ENCODE measurements at regions not wholly inside any gene's neighbourhood (a gene's known extent, or its start where the extent isn't known, plus 50 kb on each side); places are given as distances from the start of the nearest gene placed in this dataset.

GRCh38 chr9:38294220-38294960 is 98.1 kb upstream of the ALDH1B1 start:
- TF ChIP-seq CTCF (IDR thresholded peaks at IDR 0.05) (no peak), POLR2AphosphoS5 (IDR thresholded peaks at IDR 0.05) (no peak), POLR2A (IDR thresholded peaks at IDR 0.05) (no peak), EP300 (IDR thresholded peaks at IDR 0.05) (no peak)
